SJSA1 (cell line): ENCODE measurements at regions not wholly inside any gene's neighbourhood (a gene's known extent, or its start where the extent isn't known, plus 50 kb on each side); places are given as distances from the start of the nearest gene placed in this dataset.

Experiments used
- DNase-seq, 2 experiments: peaks; one replicate each; pipeline ENCODE4 v3.0.0-alpha.2; 2015 to 2020; ENCODE audit warnings: low spot score in 2 of 2, low read depth in 1 of 2
- H3K27ac ChIP-seq: fragments of 250-450 bp; sonication (Bioruptor Pico); 2 replicates; pipeline ENCODE4 v1.5.1; 2020; ENCODE audit warnings: mild to moderate bottlenecking, moderate library complexity
- H3K27me3 ChIP-seq: fragments of 250-450 bp; sonication (Bioruptor Pico); replicated peaks from 2 replicates; pipeline ENCODE4 v1.5.1; 2020; ENCODE audit warnings: mild to moderate bottlenecking, moderate library complexity
- H3K36me3 ChIP-seq: fragments of 250-450 bp; sonication (Bioruptor Pico); 2 replicates; pipeline ENCODE4 v1.5.1; 2020; ENCODE audit warnings: mild to moderate bottlenecking
- H3K4me1 ChIP-seq: fragments of 250-450 bp; sonication (Bioruptor Pico); replicated peaks from 2 replicates; pipeline ENCODE4 v1.6.1; 2021; ENCODE audit warnings: mild to moderate bottlenecking
- H3K4me3 ChIP-seq: fragments of 250-450 bp; sonication (Bioruptor Pico); 2 replicates; pipeline ENCODE4 v1.5.1; 2020; ENCODE audit warnings: mild to moderate bottlenecking
- H3K9me3 ChIP-seq: fragments of 250-450 bp; sonication (Bioruptor Pico); replicated peaks from 2 replicates; pipeline ENCODE4 v1.5.1; 2020; ENCODE audit warnings: mild to moderate bottlenecking

GRCh38 chr4:178414881-178415446 lies 972.7 kb upstream of the AGA start:
- Histone ChIP-seq H3K4me3 (no peak overlapping the region), H3K36me3 (no peaks in the 10 kb centered on the region), H3K4me1 (no peaks in the 10 kb centered on the region), H3K27me3 (no peaks in the 10 kb centered on the region), H3K27ac (no peak overlapping the region), H3K9me3 (0 out of 2 replicates have a peak, but pooled peaks cover 3% of the 10 kb centered on the region)
- no peak for DNase-seq

GRCh38 chr4:178415925-178416324 lies 973.7 kb upstream of the AGA start:
- peaks cover 3% of the 10 kb centered on the region; the same call in 1 of the 2 replicates for H3K9me3 ChIP-seq
- no peak for DNase-seq
- H3K36me3 ChIP-seq = no peaks in the 10 kb centered on the region
- no peaks in the 10 kb centered on the region for H3K4me1 ChIP-seq
- no peaks in the 10 kb centered on the region for H3K27me3 ChIP-seq
- no peak overlapping the region for H3K4me3 ChIP-seq
- no peak overlapping the region for H3K27ac ChIP-seq

GRCh38 chr4:178423366-178423765 lies 981.1 kb upstream of the AGA start:
- no peaks in the 10 kb centered on the region for H3K36me3 ChIP-seq
- no peaks in the 10 kb centered on the region for H3K4me1 ChIP-seq
- H3K27me3 ChIP-seq = no peaks in the 10 kb centered on the region
- no peak overlapping the region for H3K4me3 ChIP-seq
- H3K27ac ChIP-seq = no peak overlapping the region
- no peak for DNase-seq
- no peaks in the 10 kb centered on the region; the same call in 1 of the 2 replicates for H3K9me3 ChIP-seq

GRCh38 chr4:178426871-178427270 lies 984.6 kb upstream of the AGA start:
- Histone ChIP-seq H3K27me3 (no peaks in the 10 kb centered on the region), H3K36me3 (no peaks in the 10 kb centered on the region), H3K4me1 (no peaks in the 10 kb centered on the region), H3K9me3 (no peaks in the 10 kb centered on the region), H3K27ac (no peak overlapping the region), H3K4me3 (no peak overlapping the region)
- DNase-seq = no peak

- DNase-seq = no peak
- H3K27ac ChIP-seq = no peak overlapping the region
- no peak overlapping the region for H3K4me3 ChIP-seq
- no peaks in the 10 kb centered on the region for H3K9me3 ChIP-seq
- no peaks in the 10 kb centered on the region for H3K36me3 ChIP-seq
- no peaks in the 10 kb centered on the region for H3K4me1 ChIP-seq
- H3K27me3 ChIP-seq = no peaks in the 10 kb centered on the region
Observed at GRCh38 chr4:178427663-178428062, 985.4 kb upstream of the AGA start.

- peaks cover 2% of the 10 kb centered on the region; the same call in 1 of the 2 replicates for H3K9me3 ChIP-seq
- no peaks in the 10 kb centered on the region for H3K4me1 ChIP-seq
- H3K4me3 ChIP-seq = no peak overlapping the region
- no peak for DNase-seq
- no peaks in the 10 kb centered on the region for H3K27me3 ChIP-seq
- no peaks in the 10 kb centered on the region for H3K36me3 ChIP-seq
- H3K27ac ChIP-seq = no peak overlapping the region
Observed at GRCh38 chr4:178448372-178449035, 1006.3 kb upstream of the AGA start.

GRCh38 chr4:178450614-178451013 lies 1008.4 kb upstream of the AGA start:
- H3K4me1 ChIP-seq = no peaks in the 10 kb centered on the region
- H3K4me3 ChIP-seq = no peak overlapping the region
- H3K27me3 ChIP-seq = no peaks in the 10 kb centered on the region
- no peaks in the 10 kb centered on the region for H3K9me3 ChIP-seq
- no peak overlapping the region for H3K27ac ChIP-seq
- H3K36me3 ChIP-seq = no peaks in the 10 kb centered on the region
- no peak for DNase-seq

- no peak overlapping the region for H3K4me3 ChIP-seq
- no peaks in the 10 kb centered on the region for H3K4me1 ChIP-seq
Observed at GRCh38 chr4:178453057-178453456, 1010.8 kb upstream of the AGA start.

GRCh38 chr4:178457286-178457685 lies 1015.0 kb upstream of the AGA start:
- no peak overlapping the region for H3K27ac ChIP-seq
- peaks cover 3% of the 10 kb centered on the region; the same call in 1 of the 2 replicates for H3K9me3 ChIP-seq
- DNase-seq = no peak
- H3K4me1 ChIP-seq = no peaks in the 10 kb centered on the region
- H3K27me3 ChIP-seq = no peaks in the 10 kb centered on the region
- H3K36me3 ChIP-seq = no peaks in the 10 kb centered on the region
- no peak overlapping the region for H3K4me3 ChIP-seq

More at GRCh38 chr4:178453057-178453456, 1010.8 kb upstream of the AGA start:
- no peak for DNase-seq
- no peaks in the 10 kb centered on the region for H3K27me3 ChIP-seq
- H3K9me3 ChIP-seq = no peaks in the 10 kb centered on the region
- no peaks in the 10 kb centered on the region for H3K36me3 ChIP-seq
- no peak overlapping the region for H3K27ac ChIP-seq

- no peak for DNase-seq
- Histone ChIP-seq H3K4me3 (no peak overlapping the region), H3K36me3 (no peaks in the 10 kb centered on the region), H3K27ac (no peak overlapping the region), H3K27me3 (no peaks in the 10 kb centered on the region), H3K9me3 (peaks cover 5% of the 10 kb centered on the region; the same call in 1 of the 2 replicates), H3K4me1 (no peaks in the 10 kb centered on the region)
Observed at GRCh38 chr4:178462710-178463109, 1020.5 kb upstream of the AGA start.

GRCh38 chr4:178463747-178464146 lies 1021.5 kb upstream of the AGA start:
- DNase-seq = no peak
- no peaks in the 10 kb centered on the region for H3K4me1 ChIP-seq

GRCh38 chr4:178470996-178471784 lies 1029.0 kb upstream of the AGA start:
- H3K27me3 ChIP-seq = no peaks in the 10 kb centered on the region
- H3K4me3 ChIP-seq = no peak overlapping the region
- H3K36me3 ChIP-seq = no peaks in the 10 kb centered on the region
- H3K9me3 ChIP-seq = no peaks in the 10 kb centered on the region
- no peak for DNase-seq
- H3K27ac ChIP-seq = no peak overlapping the region
- H3K4me1 ChIP-seq = no peaks in the 10 kb centered on the region

More at GRCh38 chr4:178463747-178464146, 1021.5 kb upstream of the AGA start:
- Histone ChIP-seq H3K36me3 (no peaks in the 10 kb centered on the region), H3K4me3 (no peak overlapping the region), H3K27me3 (no peaks in the 10 kb centered on the region), H3K27ac (no peak overlapping the region), H3K9me3 (peaks cover 5% of the 10 kb centered on the region; the same call in 1 of the 2 replicates)

- H3K27me3 ChIP-seq = no peaks in the 10 kb centered on the region
- no peak overlapping the region for H3K27ac ChIP-seq
- no peaks in the 10 kb centered on the region for H3K36me3 ChIP-seq
- no peak for DNase-seq
- H3K9me3 ChIP-seq = no peaks in the 10 kb centered on the region
- H3K4me3 ChIP-seq = no peak overlapping the region
- no peaks in the 10 kb centered on the region for H3K4me1 ChIP-seq
Observed at GRCh38 chr4:178471994-178472393, 1029.8 kb upstream of the AGA start.

GRCh38 chr4:178480105-178480504 lies 1037.9 kb upstream of the AGA start:
- Histone ChIP-seq H3K27ac (no peak overlapping the region), H3K36me3 (no peaks in the 10 kb centered on the region), H3K9me3 (no peaks in the 10 kb centered on the region), H3K27me3 (no peaks in the 10 kb centered on the region), H3K4me1 (no peaks in the 10 kb centered on the region), H3K4me3 (no peak overlapping the region)
- DNase-seq = no peak
